Left lung (tissue), 4 donors: ENCODE measurements at regions not wholly inside any gene's neighbourhood (a gene's known extent, or its start where the extent isn't known, plus 50 kb on each side); places are given as distances from the start of the nearest gene placed in this dataset.
"Not testable (repeated sequence)": the region's sequence is repeated elsewhere in the genome, so short reads cannot be mapped to it uniquely, and the experiment has no call there.

Experiments used
- ATAC-seq: fragments of 200-7000 bp; cut with Tn5 transposase; one replicate; pipeline ENCODE4 v1.9.1; 2020; ENCODE audit warnings: moderate library complexity
- DNase-seq, 4 donors: peaks; one replicate each; pipeline ENCODE4 v3.0.0-alpha.2; 2013 to 2020
- H3K27ac ChIP-seq, 2 donors: fragments of 200-600 bp; sonication (generic) in 1 of 2; one replicate each; pipeline versions ENCODE4 v1.5.0 to v1.8.0; 2020 to 2021
- H3K27me3 ChIP-seq, 2 donors: fragments of 200-600 bp; sonication (generic) in 1 of 2; one replicate each; pipeline versions ENCODE4 v1.5.0 to v1.8.0; 2020 to 2021
- H3K36me3 ChIP-seq, 2 donors: fragments of 200-600 bp; sonication (generic) in 1 of 2; one replicate each; pipeline versions ENCODE4 v1.5.0 to v1.8.0; 2020 to 2021
- H3K4me1 ChIP-seq, 2 donors: fragments of 200-600 bp; one replicate each; pipeline ENCODE4 v1.8.0; 2021
- H3K4me3 ChIP-seq, 2 donors: fragments of 200-600 bp; sonication (generic) in 1 of 2; one replicate each; pipeline versions ENCODE4 v1.5.0 to v1.8.0; 2020 to 2021; ENCODE audit warnings: mild to moderate bottlenecking in 1 of 2
- H3K9me3 ChIP-seq, 2 donors: fragments of 200-600 bp; sonication (generic) in 1 of 2; one replicate each; pipeline versions ENCODE4 v1.5.0 to v1.8.0; 2020 to 2021
- CTCF ChIP-seq, 2 donors: fragments of 200-600 bp; sonication (generic) in 1 of 2; IDR thresholded peaks; one replicate each; pipeline versions ENCODE4 v1.5.0 to v1.8.0; 2021; ENCODE audit warnings: antibody characterized with exemption in 2 of 2
- intact Hi-C, 2 donors: fragments of 100-400 bp; cut with DNase I; formaldehyde crosslinking; loops; one replicate each; pipeline versions ENCODE4 v1.11.2 to v1.14.2; 2022
- donor health status: DM: no; HTN: yes; CAD: no.
- donor health status: DM: no; HTN: no; CAD: no.

- Histone ChIP-seq H3K4me1 (no peaks in the 10 kb centered on the region), H3K27ac (no peak overlapping the region), H3K27me3 (peaks cover 0 to 32% of the 10 kb centered on the region in 2 donors), H3K4me3 (no peak overlapping the region), H3K9me3 (no peaks in the 10 kb centered on the region), H3K36me3 (no peaks in the 10 kb centered on the region)
- TF ChIP-seq CTCF (IDR thresholded peaks at IDR 0.05), result no peak
- ATAC-seq (no peak), DNase-seq (no peak)
- intact Hi-C loops, result no loop called here
Observed at GRCh38 chr15:62363913-62364312, 198.8 kb upstream of the C2CD4B start.

GRCh38 chr15:62365795-62366442, 200.8 kb upstream of the C2CD4B start:
- Histone ChIP-seq H3K36me3 (no peaks in the 10 kb centered on the region), H3K9me3 (no peaks in the 10 kb centered on the region), H3K4me1 (no peaks in the 10 kb centered on the region), H3K27ac (no peak overlapping the region), H3K27me3 (peaks cover 0 to 24% of the 10 kb centered on the region in 2 donors), H3K4me3 (no peak overlapping the region)
- ATAC-seq, result no peak
- no peak for DNase-seq
- no peak for TF ChIP-seq CTCF (IDR thresholded peaks at IDR 0.05)
- intact Hi-C loops, result no loop called here

- H3K4me3 ChIP-seq, result no peak overlapping the region
- H3K27me3 ChIP-seq, result peaks cover 0 to 6% of the 10 kb centered on the region in 2 donors
- no peaks in the 10 kb centered on the region for H3K4me1 ChIP-seq
- DNase-seq (no peak), ATAC-seq (no peak)
- H3K36me3 ChIP-seq, result no peaks in the 10 kb centered on the region
- TF ChIP-seq CTCF (IDR thresholded peaks at IDR 0.05), result no peak
- H3K27ac ChIP-seq, result no peak overlapping the region
- intact Hi-C loops, result no loop called here
- no peaks in the 10 kb centered on the region for H3K9me3 ChIP-seq
Observed at GRCh38 chr15:62369454-62369853, 204.4 kb upstream of the C2CD4B start.

GRCh38 chr15:62371683-62372082, 206.6 kb upstream of the C2CD4B start:
- H3K27me3 ChIP-seq, H3K4me1 ChIP-seq, ATAC-seq, H3K9me3 ChIP-seq, intact Hi-C loops, H3K4me3 ChIP-seq, DNase-seq, H3K36me3 ChIP-seq, H3K27ac ChIP-seq: not testable (repeated sequence)

- Histone ChIP-seq H3K4me1 (no peaks in the 10 kb centered on the region), H3K36me3 (no peaks in the 10 kb centered on the region), H3K4me3 (no peak overlapping the region), H3K27me3 (peaks cover 0 to 1% of the 10 kb centered on the region in 2 donors), H3K9me3 (no peaks in the 10 kb centered on the region), H3K27ac (no peak overlapping the region)
- intact Hi-C loops, result no loop called here
- TF ChIP-seq CTCF (IDR thresholded peaks at IDR 0.05), result no peak
- DNase-seq (no peak), ATAC-seq (no peak)
Observed at GRCh38 chr15:62377736-62378480, 212.8 kb upstream of the C2CD4B start.
